Naive thymus-derived CD8-positive, alpha-beta T cell (primary cell): ENCODE measurements at regions not wholly inside any gene's neighbourhood (a gene's known extent, or its start where the extent isn't known, plus 50 kb on each side); places are given as distances from the start of the nearest gene placed in this dataset.
"Not testable (repeated sequence)": the region's sequence is repeated elsewhere in the genome, so short reads cannot be mapped to it uniquely, and the experiment has no call there.

Experiments
- ATAC-seq, 2 donors: fragments of 150-1000 bp; cut with Tn5 transposase in 1 of 2; sonication (Bioruptor Pico), chemical (Tn5 transposase) in 1 of 2; 1 replicate in 1 of 2; 2 replicates in 1 of 2; pipeline ENCODE4 v1.10.0; 2021; ENCODE audit warnings: mild to moderate bottlenecking in 2 of 2, moderate library complexity in 2 of 2
- POLR2A ChIA-PET: fragments of 350-600 bp; sonication (Branson Sonifier 250); formaldehyde crosslinking; loops from one replicate; lab custom pipeline; 2021; ENCODE audit warnings: antibody characterized with exemption; lab: Charles Lee
- DNase-seq, 10 donors: peaks; one replicate each; pipeline versions ENCODE4 v3.0.0 to v3.0.0-alpha.2; 2020 to 2022
- H3K27ac Mint-ChIP-seq, 10 donors: one replicate each; pipeline ENCODE4 v1.8.0; 2020 to 2022; ENCODE audit warnings: mild to moderate bottlenecking in 10 of 10, mixed read lengths in 10 of 10, moderate library complexity in 4 of 10, inconsistent platforms in 1 of 10
- H3K27me3 Mint-ChIP-seq, 5 donors: one replicate each; pipeline ENCODE4 v1.8.0; 2021 to 2022; ENCODE audit warnings: mixed read lengths in 5 of 5
- H3K36me3 Mint-ChIP-seq, 3 donors: one replicate each; pipeline ENCODE4 v1.8.0; 2020 to 2022; ENCODE audit warnings: mixed read lengths in 3 of 3, mild to moderate bottlenecking in 2 of 3, inconsistent platforms in 1 of 3
- H3K4me1 Mint-ChIP-seq, 4 donors: one replicate each; pipeline ENCODE4 v1.8.0; 2021 to 2022; ENCODE audit warnings: mixed read lengths in 4 of 4
- H3K4me3 Mint-ChIP-seq, 10 donors: one replicate each; pipeline ENCODE4 v1.8.0; 2020 to 2022; ENCODE audit warnings: mild to moderate bottlenecking in 10 of 10, mixed read lengths in 10 of 10, moderate library complexity in 6 of 10, inconsistent platforms in 1 of 10
- H3K9me3 Mint-ChIP-seq, 9 donors: one replicate each; pipeline ENCODE4 v1.8.0; 2020 to 2022; ENCODE audit warnings: mixed read lengths in 9 of 9, mild to moderate bottlenecking in 3 of 9, inconsistent platforms in 1 of 9, moderate library complexity in 1 of 9

- Mint-ChIP-seq H3K4me1 (no peaks in the 10 kb centered on the region), H3K27me3 (peaks cover 0 to 3% (median 0%) of the 10 kb centered on the region in 5 donors), H3K36me3 (no peaks in the 10 kb centered on the region), H3K9me3 (no peaks in the 10 kb centered on the region), H3K4me3 (no peak overlapping the region), H3K27ac (no peak overlapping the region)
- no peak for ATAC-seq
- POLR2A ChIA-PET: no interaction called here
- DNase-seq: no peak
These were observed 64.5 kb upstream of the H2AZ1 start for GRCh38 chr4:100014616-100015015.

- POLR2A ChIA-PET: no interaction called here
- peaks cover 0 to 10% (median 4%) of the 10 kb centered on the region in 5 donors for H3K27me3 Mint-ChIP-seq
- no peak for DNase-seq
- no peak overlapping the region for H3K27ac Mint-ChIP-seq
- no peak for ATAC-seq
- no peaks in the 10 kb centered on the region for H3K4me1 Mint-ChIP-seq
- H3K4me3 Mint-ChIP-seq: no peak overlapping the region
- H3K36me3 Mint-ChIP-seq: peaks cover 0 to 3% (median 0%) of the 10 kb centered on the region in 3 donors
- peaks cover 0 to 4% (median 0%) of the 10 kb centered on the region in 9 donors for H3K9me3 Mint-ChIP-seq
These were observed 59.4 kb upstream of the H2AZ1 start for GRCh38 chr4:100009490-100009889.

GRCh38 chr4:100008048-100008447 lies 58.0 kb upstream of the H2AZ1 start:
- no peak for ATAC-seq
- Mint-ChIP-seq H3K9me3 (peaks cover 0 to 4% (median 0%) of the 10 kb centered on the region in 9 donors), H3K27me3 (peaks cover 0 to 10% (median 4%) of the 10 kb centered on the region in 5 donors), H3K4me1 (no peaks in the 10 kb centered on the region), H3K36me3 (peaks cover 0 to 3% (median 0%) of the 10 kb centered on the region in 3 donors), H3K4me3 (no peak overlapping the region), H3K27ac (no peak overlapping the region)
- POLR2A ChIA-PET: no interaction called here
- DNase-seq: no peak

- H3K36me3 Mint-ChIP-seq, ATAC-seq, H3K9me3 Mint-ChIP-seq, H3K4me1 Mint-ChIP-seq, H3K4me3 Mint-ChIP-seq, DNase-seq, H3K27me3 Mint-ChIP-seq, H3K27ac Mint-ChIP-seq, POLR2A ChIA-PET: not testable (repeated sequence)
These were observed 56.1 kb upstream of the H2AZ1 start for GRCh38 chr4:100006161-100006560.
